ENCODE measurements at regions not wholly inside any gene's neighbourhood (a gene's known extent, or its start where the extent isn't known, plus 50 kb on each side); places are given as distances from the start of the nearest gene placed in this dataset.

- TF ChIP-seq POLR2A (IDR thresholded peaks at IDR 0.05) = no peak
- no peak for TF ChIP-seq CTCF (IDR thresholded peaks at IDR 0.05)
Observed at GRCh38 chr7:95646350-95646749, 50.0 kb upstream of the PDK4 start.
